GM12892 (cell line): ENCODE measurements at regions not wholly inside any gene's neighbourhood (a gene's known extent, or its start where the extent isn't known, plus 50 kb on each side); places are given as distances from the start of the nearest gene placed in this dataset.

ENCODE experiments used
- POLR2A ChIP-seq: IDR thresholded peaks from 2 replicates; pipeline ENCODE4 v1.6.1; 2011; ENCODE audit warnings: low read depth, low read length, control low read depth
- POLR2AphosphoS5 ChIP-seq: IDR thresholded peaks from 2 replicates; pipeline ENCODE4 v1.6.1; 2011; ENCODE audit warnings: low read depth, low read length, control low read depth
- TAF1 ChIP-seq: IDR thresholded peaks from 2 replicates; pipeline ENCODE4 v1.6.1; 2011; ENCODE audit warnings: low read depth, mild to moderate bottlenecking, control low read depth, low read length, borderline replicate concordance

- no peak for TF ChIP-seq POLR2A
- TF ChIP-seq POLR2AphosphoS5, result no peak
- TF ChIP-seq TAF1, result no peak
Measured at GRCh38 chr6:133748628-133749027, 140.3 kb upstream of the TCF21 start.
